ENCODE measurements at regions not wholly inside any gene's neighbourhood (a gene's known extent, or its start where the extent isn't known, plus 50 kb on each side); places are given as distances from the start of the nearest gene placed in this dataset.
A peak's percentile ranks its signal among the peaks of the same experiment; 100 is the strongest.
"Not testable (repeated sequence)": the region's sequence is repeated elsewhere in the genome, so short reads cannot be mapped to it uniquely, and the experiment has no call there.

GRCh38 chr4:77510367-77510766 lies 95.3 kb upstream of the CXCL13 start:
- DNase-seq (ENCODE audit: low spot score) = no peak

- no peak for DNase-seq (ENCODE audit: low spot score)
These were observed 80.1 kb upstream of the CXCL13 start for GRCh38 chr4:77525538-77525937.

GRCh38 chr4:77527900-77528299 lies 77.7 kb upstream of the CXCL13 start:
- DNase-seq (ENCODE audit: low spot score) = not testable (repeated sequence)

- DNase-seq (ENCODE audit: low spot score) = peak; percentile 32
These were observed 67.5 kb upstream of the CXCL13 start for GRCh38 chr4:77538144-77538543.

- DNase-seq (ENCODE audit: low spot score) = no peak
These were observed 67.0 kb upstream of the CXCL13 start for GRCh38 chr4:77538574-77539157.
